A549 (cell line): ENCODE measurements at regions not wholly inside any gene's neighbourhood (a gene's known extent, or its start where the extent isn't known, plus 50 kb on each side); places are given as distances from the start of the nearest gene placed in this dataset.

ENCODE experiments used
- JUN ChIP-seq, 2 experiments: fragments of >200 bp; sonication (Bioruptor Twin); formaldehyde crosslinking; IDR thresholded peaks; 2 replicates in 1 of 2; 3 replicates in 1 of 2; pipeline ENCODE4 v1.6.1; 2016 to 2017
- RAD21 ChIP-seq, 2 experiments: fragments of >200 bp in 1 of 2; sonication (Bioruptor Twin) in 1 of 2; formaldehyde crosslinking in 1 of 2; IDR thresholded peaks in 1 of 2; conservative IDR thresholded peaks in 1 of 2; 2 replicates in 1 of 2; 3 replicates in 1 of 2; pipeline ENCODE4 v1.6.1; 2012 to 2018; ENCODE audit warnings: inconsistent platforms in 1 of 2
- TF ChIP-seq, protein P1 (sequence below): IDR thresholded peaks from 2 replicates; pipeline ENCODE4 v1.6.1; 2012
- TF ChIP-seq, protein P2 (sequence below): fragments of >200 bp; sonication (Bioruptor Twin); formaldehyde crosslinking; IDR thresholded peaks from 3 replicates; pipeline ENCODE4 v1.5.1; 2016

DNA sequence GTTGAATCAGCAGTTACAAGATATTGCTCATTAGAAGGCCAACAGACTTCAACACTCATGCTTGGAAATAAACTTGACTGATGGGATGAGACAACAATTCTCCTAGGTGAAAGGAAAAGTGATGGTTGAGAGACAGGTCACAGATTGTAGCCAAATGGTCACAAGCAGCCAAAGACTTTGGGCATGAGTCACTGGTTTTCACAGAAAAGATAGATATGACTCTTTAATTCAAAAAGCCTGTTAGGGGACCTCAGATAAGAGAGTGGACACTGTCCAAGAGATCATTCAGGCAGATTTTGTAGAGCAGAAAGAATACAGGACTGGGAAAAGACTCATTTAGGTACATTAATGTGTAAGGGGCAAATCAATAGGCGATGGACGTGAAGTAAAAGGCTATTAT is 982.5 kb downstream of the MAT2B start:
- TF ChIP-seq, protein P1, sequence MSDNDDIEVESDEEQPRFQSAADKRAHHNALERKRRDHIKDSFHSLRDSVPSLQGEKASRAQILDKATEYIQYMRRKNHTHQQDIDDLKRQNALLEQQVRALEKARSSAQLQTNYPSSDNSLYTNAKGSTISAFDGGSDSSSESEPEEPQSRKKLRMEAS = no peak
- no peak for TF ChIP-seq JUN (IDR thresholded peaks at IDR 0.05)
- no peak for TF ChIP-seq RAD21 (conservative IDR thresholded peaks at IDR 0.05 in 1 of 2, IDR thresholded peaks at IDR 0.05 in 1 of 2)
- TF ChIP-seq, protein P2, sequence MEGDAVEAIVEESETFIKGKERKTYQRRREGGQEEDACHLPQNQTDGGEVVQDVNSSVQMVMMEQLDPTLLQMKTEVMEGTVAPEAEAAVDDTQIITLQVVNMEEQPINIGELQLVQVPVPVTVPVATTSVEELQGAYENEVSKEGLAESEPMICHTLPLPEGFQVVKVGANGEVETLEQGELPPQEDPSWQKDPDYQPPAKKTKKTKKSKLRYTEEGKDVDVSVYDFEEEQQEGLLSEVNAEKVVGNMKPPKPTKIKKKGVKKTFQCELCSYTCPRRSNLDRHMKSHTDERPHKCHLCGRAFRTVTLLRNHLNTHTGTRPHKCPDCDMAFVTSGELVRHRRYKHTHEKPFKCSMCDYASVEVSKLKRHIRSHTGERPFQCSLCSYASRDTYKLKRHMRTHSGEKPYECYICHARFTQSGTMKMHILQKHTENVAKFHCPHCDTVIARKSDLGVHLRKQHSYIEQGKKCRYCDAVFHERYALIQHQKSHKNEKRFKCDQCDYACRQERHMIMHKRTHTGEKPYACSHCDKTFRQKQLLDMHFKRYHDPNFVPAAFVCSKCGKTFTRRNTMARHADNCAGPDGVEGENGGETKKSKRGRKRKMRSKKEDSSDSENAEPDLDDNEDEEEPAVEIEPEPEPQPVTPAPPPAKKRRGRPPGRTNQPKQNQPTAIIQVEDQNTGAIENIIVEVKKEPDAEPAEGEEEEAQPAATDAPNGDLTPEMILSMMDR = no peak
